Lung (tissue), 11 donors: ENCODE measurements at regions not wholly inside any gene's neighbourhood (a gene's known extent, or its start where the extent isn't known, plus 50 kb on each side); places are given as distances from the start of the nearest gene placed in this dataset.

Source experiments
- ATAC-seq: fragments of 200-7000 bp; cut with Tn5 transposase; one replicate; pipeline ENCODE4 v1.9.1; 2020; ENCODE audit warnings: moderate number of reproducible peaks; ENCODE audit not compliant: insufficient read depth, low FRiP score
- DNase-seq, 3 donors: peaks; one replicate each; pipeline ENCODE4 v3.0.0-alpha.2; 2013 to 2017
- H3K27ac ChIP-seq, 2 donors: one replicate each; pipeline ENCODE4 v1.5.1; 2013; ENCODE audit warnings: mild to moderate bottlenecking in 2 of 2, moderate library complexity in 2 of 2, control low read depth in 1 of 2, inconsistent platforms in 1 of 2, low read depth in 1 of 2, low read length in 1 of 2
- H3K27me3 ChIP-seq, 3 donors: one replicate each; pipeline ENCODE4 v1.5.1; 2013; ENCODE audit warnings: low read length in 2 of 3; ENCODE audit not compliant: control insufficient read depth in 3 of 3, insufficient read depth in 3 of 3
- H3K36me3 ChIP-seq, 4 donors: one replicate each; pipeline ENCODE4 v1.5.1; 2013; ENCODE audit warnings: low read length in 4 of 4, mild to moderate bottlenecking in 1 of 4, moderate library complexity in 1 of 4; ENCODE audit not compliant: control insufficient read depth in 4 of 4, insufficient read depth in 4 of 4
- H3K4me1 ChIP-seq, 5 donors: one replicate each; pipeline ENCODE4 v1.5.1; 2013; ENCODE audit warnings: low read length in 5 of 5, mild to moderate bottlenecking in 2 of 5, moderate library complexity in 1 of 5; ENCODE audit not compliant: control insufficient read depth in 5 of 5, insufficient read depth in 5 of 5
- H3K4me3 ChIP-seq: one replicate; pipeline ENCODE4 v1.5.1; 2013; ENCODE audit warnings: mild to moderate bottlenecking, control low read depth, moderate library complexity
- H3K9ac ChIP-seq, 2 donors: one replicate each; pipeline ENCODE4 v1.5.1; 2013; ENCODE audit warnings: low read length in 2 of 2, control low read depth in 1 of 2; ENCODE audit not compliant: insufficient read depth in 1 of 2
- H3K9me3 ChIP-seq, 4 donors: one replicate each; pipeline ENCODE4 v1.5.1; 2013; ENCODE audit warnings: low read length in 3 of 4, mild to moderate bottlenecking in 1 of 4, moderate library complexity in 1 of 4; ENCODE audit not compliant: control insufficient read depth in 4 of 4, insufficient read depth in 3 of 4
- WGBS, 2 donors: extraction: QIAGEN DNeasy Blood & Tissue Kit; methylation state at CpG; one replicate each; pipeline ENCODE4 v1.1.7; 2013; 5-methylcytosine and 5-hydroxymethylcytosine counted together
- TF ChIP-seq, protein P1 (sequence below): IDR thresholded peaks from 2 replicates; pipeline ENCODE4 v1.5.1; 2012; ENCODE audit warnings: mild to moderate bottlenecking; ENCODE audit errors: control extremely low read depth, extremely low read depth
- donor health status: control.
- donor health status: control.
- donor health status: Bipolar disorder and iron deficiency.
- donor health status: healthy.
- donor health status: DM: yes; HTN: yes; CAD: no.

DNA sequence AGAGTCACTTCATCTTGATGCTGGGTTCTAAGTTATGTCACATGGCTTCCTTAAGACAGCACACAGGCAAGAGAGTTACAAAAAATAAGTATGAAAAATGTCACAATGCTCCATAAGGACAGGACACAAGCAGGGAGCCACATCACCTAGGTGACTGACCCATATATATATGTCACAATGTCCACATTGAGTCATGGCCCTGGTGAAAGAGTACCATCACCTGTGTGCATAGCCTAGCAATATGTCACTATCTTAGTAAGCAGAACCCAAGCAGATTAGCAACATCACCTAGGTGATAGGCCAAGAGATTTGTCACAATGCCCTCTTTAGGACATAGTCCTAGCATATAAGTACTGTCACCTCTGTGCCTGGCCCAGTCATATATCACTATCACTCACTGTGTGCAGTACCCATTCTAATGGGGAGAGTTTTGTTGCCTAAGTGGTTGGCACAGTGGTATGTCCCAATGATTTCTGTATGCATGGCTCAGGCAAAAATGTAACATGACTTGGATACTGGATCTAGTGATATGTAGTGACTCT, 1012.0 kb upstream of the AMELY start:
- DNase-seq (no peak), ATAC-seq (no peak)
- no peaks in the 10 kb centered on the region for H3K9me3 ChIP-seq
- no peak overlapping the region for H3K4me3 ChIP-seq
- TF ChIP-seq, protein P1, sequence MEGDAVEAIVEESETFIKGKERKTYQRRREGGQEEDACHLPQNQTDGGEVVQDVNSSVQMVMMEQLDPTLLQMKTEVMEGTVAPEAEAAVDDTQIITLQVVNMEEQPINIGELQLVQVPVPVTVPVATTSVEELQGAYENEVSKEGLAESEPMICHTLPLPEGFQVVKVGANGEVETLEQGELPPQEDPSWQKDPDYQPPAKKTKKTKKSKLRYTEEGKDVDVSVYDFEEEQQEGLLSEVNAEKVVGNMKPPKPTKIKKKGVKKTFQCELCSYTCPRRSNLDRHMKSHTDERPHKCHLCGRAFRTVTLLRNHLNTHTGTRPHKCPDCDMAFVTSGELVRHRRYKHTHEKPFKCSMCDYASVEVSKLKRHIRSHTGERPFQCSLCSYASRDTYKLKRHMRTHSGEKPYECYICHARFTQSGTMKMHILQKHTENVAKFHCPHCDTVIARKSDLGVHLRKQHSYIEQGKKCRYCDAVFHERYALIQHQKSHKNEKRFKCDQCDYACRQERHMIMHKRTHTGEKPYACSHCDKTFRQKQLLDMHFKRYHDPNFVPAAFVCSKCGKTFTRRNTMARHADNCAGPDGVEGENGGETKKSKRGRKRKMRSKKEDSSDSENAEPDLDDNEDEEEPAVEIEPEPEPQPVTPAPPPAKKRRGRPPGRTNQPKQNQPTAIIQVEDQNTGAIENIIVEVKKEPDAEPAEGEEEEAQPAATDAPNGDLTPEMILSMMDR: no peak
- no peak overlapping the region for H3K9ac ChIP-seq
- no peaks in the 10 kb centered on the region for H3K4me1 ChIP-seq
- H3K36me3 ChIP-seq: no peaks in the 10 kb centered on the region
- H3K27me3 ChIP-seq: no peaks in the 10 kb centered on the region
- H3K27ac ChIP-seq: no peak overlapping the region

DNA sequence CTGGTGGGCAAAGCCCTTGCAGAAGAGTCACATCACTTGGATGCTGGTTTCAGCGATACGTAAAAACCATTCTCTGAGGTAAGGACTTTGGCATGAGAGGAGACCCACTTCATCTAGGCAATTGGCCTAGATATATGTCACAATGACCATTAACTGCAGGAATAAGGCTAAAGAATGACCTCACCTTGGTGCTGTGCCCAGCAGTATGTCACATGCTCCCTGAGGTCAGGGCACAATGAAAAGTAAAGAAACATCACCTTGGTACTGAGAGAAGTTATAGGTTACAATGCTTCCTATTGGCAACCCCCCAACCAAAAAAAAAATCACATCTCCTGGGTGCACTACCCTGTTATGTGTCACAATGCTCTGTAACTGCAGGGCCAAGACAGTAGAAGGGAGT, 1008.8 kb upstream of the AMELY start:
- ATAC-seq (no peak), DNase-seq (no peak)
- WGBS, 2 donors: 100% methylated on average over 2 of the region's 2 CpGs; no CpG with 5 or more reads in 1 of the 2 donors
- Histone ChIP-seq H3K4me3 (no peak overlapping the region), H3K27ac (no peak overlapping the region), H3K9ac (no peak overlapping the region), H3K36me3 (no peaks in the 10 kb centered on the region), H3K27me3 (no peaks in the 10 kb centered on the region), H3K9me3 (no peaks in the 10 kb centered on the region), H3K4me1 (no peaks in the 10 kb centered on the region)
- TF ChIP-seq, protein P1: no peak

DNA sequence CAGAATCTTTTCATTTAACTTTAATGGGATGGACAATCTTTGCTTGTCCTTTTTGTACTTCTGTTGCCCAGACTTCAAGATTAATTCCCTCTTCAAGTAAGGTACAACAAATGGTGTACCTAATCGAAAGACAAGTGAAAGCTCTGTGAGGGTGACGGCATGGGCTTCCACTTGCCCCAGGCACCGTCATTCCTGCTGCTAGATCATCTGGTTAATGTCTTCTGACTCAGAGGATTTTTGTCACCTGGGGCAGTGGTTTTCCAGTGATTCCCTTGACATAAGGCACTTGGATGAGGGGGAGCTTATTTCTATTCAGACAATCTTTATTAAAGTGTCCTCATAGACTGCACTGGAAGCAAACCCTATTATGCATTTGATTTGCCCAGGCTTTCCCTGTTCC, 977.0 kb upstream of the AMELY start:
- TF ChIP-seq, protein P1: no peak
- WGBS, 2 donors: 91% methylated on average over 3 of the region's 3 CpGs; no CpG with 5 or more reads in 1 of the 2 donors
- no peak overlapping the region for H3K4me3 ChIP-seq
- no peak overlapping the region for H3K27ac ChIP-seq
- ATAC-seq: no peak
- H3K9ac ChIP-seq: no peak overlapping the region
- H3K9me3 ChIP-seq: no peaks in the 10 kb centered on the region
- DNase-seq: no peak
- H3K27me3 ChIP-seq: no peaks in the 10 kb centered on the region
- no peaks in the 10 kb centered on the region for H3K4me1 ChIP-seq
- no peaks in the 10 kb centered on the region for H3K36me3 ChIP-seq

GRCh38 chrY:7881696-7882095, 970.1 kb upstream of the AMELY start:
- H3K4me1 ChIP-seq: no peaks in the 10 kb centered on the region
- TF ChIP-seq, protein P1: no peak
- H3K27me3 ChIP-seq: no peaks in the 10 kb centered on the region
- no peaks in the 10 kb centered on the region for H3K9me3 ChIP-seq
- no peak for ATAC-seq
- H3K27ac ChIP-seq: no peak overlapping the region
- no peak overlapping the region for H3K4me3 ChIP-seq
- DNase-seq: no peak
- WGBS, 2 donors: 97% methylated on average over 3 of the region's 3 CpGs; no CpG with 5 or more reads in 1 of the 2 donors
- H3K9ac ChIP-seq: no peak overlapping the region
- no peaks in the 10 kb centered on the region for H3K36me3 ChIP-seq
